ENCODE measurements at regions not wholly inside any gene's neighbourhood (a gene's known extent, or its start where the extent isn't known, plus 50 kb on each side); places are given as distances from the start of the nearest gene placed in this dataset.

- TF ChIP-seq CTCF (IDR thresholded peaks at IDR 0.05) (no peak), POLR2AphosphoS2 (conservative IDR thresholded peaks at IDR 0.05; ENCODE audit: low read length) (no peak), POLR2A (IDR thresholded peaks at IDR 0.05; ENCODE audit: low read length) (no peak), NPAS2 (CRISPR knock-in tag; IDR thresholded peaks at IDR 0.05; ENCODE audit: borderline replicate concordance) (no peak), PHF8 (IDR thresholded peaks at IDR 0.05; ENCODE audit: borderline replicate concordance, low read depth) (no peak), BCL3 (IDR thresholded peaks at IDR 0.05) (no peak), RFX5 (IDR thresholded peaks at IDR 0.05) (no peak), HEYL (CRISPR knock-in tag; IDR thresholded peaks at IDR 0.05) (no peak), PBX3 (IDR thresholded peaks at IDR 0.05) (no peak), ELK1 (IDR thresholded peaks at IDR 0.05; ENCODE audit: low read depth, low read length) (no peak), EP300 (IDR thresholded peaks at IDR 0.05) (no peak)
Observed at GRCh38 chr12:67811437-67812361, 163.2 kb downstream of the DYRK2 start.

Measured in A549 (cell line).